Mesendoderm (in vitro differentiated cells): ENCODE measurements at regions not wholly inside any gene's neighbourhood (a gene's known extent, or its start where the extent isn't known, plus 50 kb on each side); places are given as distances from the start of the nearest gene placed in this dataset.
A peak's percentile ranks its signal among the peaks of the same experiment; 100 is the strongest.

Experiments used
- DNase-seq: peaks from one replicate; pipeline ENCODE4 v3.0.0; 2013
- H2AK5ac ChIP-seq: 2 replicates; pipeline ENCODE4 v1.6.1; 2013; ENCODE audit warnings: low read length, inconsistent platforms
- H2BK120ac ChIP-seq: 2 replicates; pipeline ENCODE4 v1.6.1; 2013; ENCODE audit warnings: low read depth, mild to moderate bottlenecking, low read length, moderate library complexity, mixed read lengths
- H2BK15ac ChIP-seq: replicated peaks from 2 replicates; pipeline ENCODE4 v1.6.1; 2013; ENCODE audit warnings: low read depth, mild to moderate bottlenecking, moderate library complexity
- H2BK5ac ChIP-seq: 2 replicates; pipeline ENCODE4 v1.6.1; 2013; ENCODE audit warnings: low read length, inconsistent platforms
- H3K18ac ChIP-seq: 2 replicates; pipeline ENCODE4 v1.6.1; 2013; ENCODE audit warnings: mild to moderate bottlenecking, low read length, mixed read lengths
- H3K23ac ChIP-seq: one replicate; pipeline ENCODE4 v1.6.1; 2013; ENCODE audit warnings: low read length
- H3K27ac ChIP-seq: 2 replicates; pipeline ENCODE4 v1.5.1; 2013; ENCODE audit warnings: low read depth, mild to moderate bottlenecking, inconsistent platforms, low read length, moderate library complexity
- H3K27me3 ChIP-seq: 2 replicates; pipeline ENCODE4 v1.6.1; 2013; ENCODE audit warnings: low read length, control low read depth, mild to moderate bottlenecking, inconsistent platforms; ENCODE audit not compliant: insufficient read depth, poor library complexity
- H3K36me3 ChIP-seq: 2 replicates; pipeline ENCODE4 v1.6.1; 2013; ENCODE audit warnings: low read length, inconsistent platforms; ENCODE audit not compliant: control insufficient read depth, insufficient read depth
- H3K4ac ChIP-seq: one replicate; pipeline ENCODE4 v1.6.1; 2013; ENCODE audit warnings: low read depth, mild to moderate bottlenecking, low read length, moderate library complexity
- H3K4me1 ChIP-seq: 2 replicates; pipeline ENCODE4 v1.6.1; 2013; ENCODE audit warnings: low read depth, low read length, inconsistent platforms; ENCODE audit not compliant: control insufficient read depth
- H3K4me2 ChIP-seq: 2 replicates; pipeline ENCODE4 v1.6.1; 2013; ENCODE audit warnings: low read length
- H3K4me3 ChIP-seq: 2 replicates; pipeline ENCODE4 v1.5.1; 2013; ENCODE audit warnings: mild to moderate bottlenecking, low read length
- H3K56ac ChIP-seq: one replicate; pipeline ENCODE4 v1.6.1; 2013; ENCODE audit warnings: low read length
- H3K79me1 ChIP-seq: 2 replicates; pipeline ENCODE4 v1.6.1; 2013; ENCODE audit warnings: low read length, inconsistent platforms
- H3K79me2 ChIP-seq: 2 replicates; pipeline ENCODE4 v1.6.1; 2013; ENCODE audit warnings: mild to moderate bottlenecking, low read length; ENCODE audit not compliant: control insufficient read depth, insufficient read depth
- H3K9ac ChIP-seq: 2 replicates; pipeline ENCODE4 v1.6.1; 2013; ENCODE audit warnings: low read length, inconsistent platforms
- H4K5ac ChIP-seq: one replicate; pipeline ENCODE4 v1.6.1; 2013; ENCODE audit warnings: low read length
- H4K8ac ChIP-seq: one replicate; pipeline ENCODE4 v1.6.1; 2013; ENCODE audit warnings: low read depth, mild to moderate bottlenecking, control low read depth, low read length, moderate library complexity
- WGBS: extraction: QIAGEN DNeasy Blood & Tissue Kit; methylation state at CpG from one replicate; pipeline ENCODE4 v1.1.7; 2013; ENCODE audit warnings: low lambda C conversion rate, missing lambda C conversion rate; ENCODE audit not compliant: insufficient coverage; ENCODE audit errors: extremely low coverage; 5-methylcytosine and 5-hydroxymethylcytosine counted together

DNA sequence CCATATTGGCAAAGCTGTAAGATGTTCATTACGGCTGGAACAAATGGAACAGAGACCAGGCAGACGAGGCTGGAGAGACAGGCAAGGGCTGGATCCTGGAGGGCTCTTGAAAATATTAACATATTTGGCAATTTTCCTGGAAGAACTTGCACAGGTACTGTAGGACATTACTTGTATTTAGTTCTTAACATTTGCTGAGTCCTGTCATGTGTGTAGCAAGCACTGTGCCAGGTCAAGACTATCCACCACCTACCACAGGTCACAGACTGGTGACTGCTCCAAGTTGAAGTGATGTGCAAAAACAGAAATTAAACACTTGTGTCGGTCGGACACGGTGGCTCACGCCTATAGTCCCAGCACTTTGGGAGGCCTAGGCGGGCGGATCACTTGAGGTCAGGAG is 58.7 kb upstream of the TNRC6B start:
- H3K18ac ChIP-seq = no peak overlapping the region
- no peak overlapping the region for H3K27ac ChIP-seq
- no peak for DNase-seq
- no peak overlapping the region for H3K4me2 ChIP-seq
- no peak overlapping the region for H2BK15ac ChIP-seq
- no peaks in the 10 kb centered on the region for H3K79me1 ChIP-seq
- no peak overlapping the region for H2BK120ac ChIP-seq
- H3K9ac ChIP-seq = no peak overlapping the region
- WGBS = no CpG with 5 or more reads among the region's 8 CpGs
- no peak overlapping the region for H3K56ac ChIP-seq
- no peak overlapping the region for H2BK5ac ChIP-seq
- H3K23ac ChIP-seq = no peak overlapping the region
- H3K79me2 ChIP-seq = no peaks in the 10 kb centered on the region
- no peak overlapping the region for H2AK5ac ChIP-seq
- H3K27me3 ChIP-seq = no peaks in the 10 kb centered on the region
- H3K4me1 ChIP-seq = peaks cover 5% of the 10 kb centered on the region
- H3K4me3 ChIP-seq = no peak overlapping the region
- H4K5ac ChIP-seq = no peak overlapping the region
- H3K4ac ChIP-seq = no peak overlapping the region
- H4K8ac ChIP-seq = no peak overlapping the region
- no peaks in the 10 kb centered on the region for H3K36me3 ChIP-seq

DNA sequence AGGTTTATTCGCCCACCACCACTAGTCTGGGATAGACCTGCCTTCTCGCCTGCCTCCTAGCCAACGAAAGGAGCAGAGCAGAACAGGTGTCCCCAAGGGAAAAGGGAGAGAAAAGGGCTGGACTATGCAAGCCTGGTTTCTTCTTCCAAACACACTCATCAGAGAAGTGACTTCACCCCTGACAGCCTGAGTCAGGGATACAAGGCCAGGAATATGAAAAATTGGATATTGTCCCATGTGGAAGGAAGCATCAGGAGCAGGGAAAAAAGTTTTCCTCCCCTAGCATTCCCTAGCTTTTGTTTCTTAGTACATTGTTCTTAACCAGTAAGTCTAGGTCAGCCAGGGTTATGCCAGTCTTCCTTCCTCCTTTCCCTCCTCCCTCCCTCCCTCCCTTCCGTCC is 56.9 kb upstream of the TNRC6B start:
- Histone ChIP-seq H3K36me3 (no peaks in the 10 kb centered on the region), H3K4me1 (peaks cover 5% of the 10 kb centered on the region), H3K9ac (no peak overlapping the region), H2BK15ac (no peak overlapping the region), H2AK5ac (no peak overlapping the region), H3K27me3 (no peaks in the 10 kb centered on the region), H3K23ac (no peak overlapping the region), H3K79me2 (no peaks in the 10 kb centered on the region), H4K5ac (no peak overlapping the region), H2BK5ac (no peak overlapping the region), H3K4me2 (no peak overlapping the region), H3K18ac (no peak overlapping the region), H3K4me3 (no peak overlapping the region), H2BK120ac (no peak overlapping the region), H3K56ac (no peak overlapping the region), H3K27ac (no peak overlapping the region), H4K8ac (no peak overlapping the region), H3K79me1 (no peaks in the 10 kb centered on the region), H3K4ac (no peak overlapping the region)
- no peak for DNase-seq
- no CpG with 5 or more reads among the region's 4 CpGs for WGBS

DNA sequence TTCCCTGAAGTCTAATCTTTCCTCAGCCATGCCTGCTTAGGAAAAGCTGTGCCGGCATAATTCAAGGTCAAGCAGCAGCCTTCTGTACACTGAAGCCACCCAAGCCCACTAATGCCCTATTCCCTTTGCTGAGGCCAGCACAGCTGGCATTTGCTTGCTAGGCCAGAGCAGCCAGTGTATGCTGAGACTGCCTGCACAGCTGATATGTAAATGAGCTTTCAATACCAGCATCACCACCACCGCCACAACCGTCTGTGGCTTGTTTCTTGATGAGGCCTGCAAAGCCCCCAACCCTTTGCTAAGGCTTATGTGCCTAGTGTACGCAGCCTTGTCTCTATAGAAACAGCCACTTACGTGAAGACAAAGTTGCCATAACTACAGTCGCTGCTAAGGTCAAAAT is 56.3 kb upstream of the TNRC6B start:
- Histone ChIP-seq H2BK15ac (no peak overlapping the region), H3K36me3 (no peaks in the 10 kb centered on the region), H3K4ac (no peak overlapping the region), H3K56ac (no peak overlapping the region), H4K5ac (no peak overlapping the region), H3K4me2 (no peak overlapping the region), H2BK120ac (no peak overlapping the region), H3K9ac (no peak overlapping the region), H2BK5ac (no peak overlapping the region), H3K27me3 (no peaks in the 10 kb centered on the region), H3K4me3 (no peak overlapping the region), H4K8ac (no peak overlapping the region), H3K27ac (no peak overlapping the region), H3K4me1 (peaks cover 3% of the 10 kb centered on the region), H3K23ac (no peak overlapping the region), H2AK5ac (no peak overlapping the region), H3K79me2 (no peaks in the 10 kb centered on the region), H3K18ac (no peak overlapping the region), H3K79me1 (no peaks in the 10 kb centered on the region)
- peak; percentile 11 for DNase-seq
- WGBS = no CpG with 5 or more reads among the region's 6 CpGs

GRCh38 chr22:40122792-40123191 is 54.9 kb upstream of the TNRC6B start:
- WGBS = no CpG with 5 or more reads among the region's 5 CpGs
- no peak overlapping the region for H3K4me2 ChIP-seq
- H3K18ac ChIP-seq = no peak overlapping the region
- H3K36me3 ChIP-seq = no peaks in the 10 kb centered on the region
- H2BK15ac ChIP-seq = no peak overlapping the region
- H3K4me3 ChIP-seq = no peak overlapping the region
- H3K27me3 ChIP-seq = no peaks in the 10 kb centered on the region
- H3K23ac ChIP-seq = no peak overlapping the region
- no peak overlapping the region for H2AK5ac ChIP-seq
- H3K27ac ChIP-seq = no peak overlapping the region
- H3K4me1 ChIP-seq = peaks cover 2% of the 10 kb centered on the region
- H3K79me1 ChIP-seq = no peaks in the 10 kb centered on the region
- no peak overlapping the region for H4K8ac ChIP-seq
- no peaks in the 10 kb centered on the region for H3K79me2 ChIP-seq
- H3K9ac ChIP-seq = no peak overlapping the region
- H3K56ac ChIP-seq = no peak overlapping the region
- no peak overlapping the region for H4K5ac ChIP-seq
- no peak for DNase-seq
- no peak overlapping the region for H2BK5ac ChIP-seq
- H2BK120ac ChIP-seq = no peak overlapping the region
- H3K4ac ChIP-seq = no peak overlapping the region

DNA sequence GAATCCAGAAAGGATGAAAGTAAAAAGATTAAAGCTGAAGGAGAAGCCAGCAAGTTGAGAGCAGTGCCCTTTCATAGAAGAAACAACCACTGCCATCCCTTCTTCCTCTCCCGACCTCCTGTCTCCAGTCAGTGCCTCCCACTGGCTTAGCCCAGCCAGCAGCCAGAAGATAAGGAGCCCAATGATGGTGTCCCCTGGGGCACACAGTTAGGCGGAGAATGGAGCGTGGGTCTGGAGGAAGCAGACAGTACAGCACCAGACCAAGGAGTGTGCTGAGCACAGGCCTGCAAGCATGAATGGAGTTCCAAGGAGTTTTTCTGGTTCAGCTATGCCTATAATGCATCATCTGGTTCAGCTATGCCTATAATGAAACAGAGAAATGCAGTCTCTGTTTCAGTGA is 54.3 kb upstream of the TNRC6B start:
- H3K79me1 ChIP-seq = no peaks in the 10 kb centered on the region
- no peaks in the 10 kb centered on the region for H3K79me2 ChIP-seq
- no peak overlapping the region for H4K5ac ChIP-seq
- no peak overlapping the region for H3K4me3 ChIP-seq
- no peak overlapping the region for H3K23ac ChIP-seq
- no peak overlapping the region for H2BK5ac ChIP-seq
- no peaks in the 10 kb centered on the region for H3K27me3 ChIP-seq
- no CpG with 5 or more reads among the region's 3 CpGs for WGBS
- no peak overlapping the region for H4K8ac ChIP-seq
- no peak overlapping the region for H2BK15ac ChIP-seq
- no peak overlapping the region for H3K56ac ChIP-seq
- no peak overlapping the region for H3K27ac ChIP-seq
- no peak overlapping the region for H3K4me2 ChIP-seq
- H3K4me1 ChIP-seq = peaks cover 2% of the 10 kb centered on the region
- no peak overlapping the region for H3K18ac ChIP-seq
- H3K4ac ChIP-seq = no peak overlapping the region
- no peak overlapping the region for H2AK5ac ChIP-seq
- H2BK120ac ChIP-seq = no peak overlapping the region
- H3K36me3 ChIP-seq = no peaks in the 10 kb centered on the region
- H3K9ac ChIP-seq = no peak overlapping the region
- peak; percentile 25 for DNase-seq
